GM21528 (cell line): ENCODE measurements at regions not wholly inside any gene's neighbourhood (a gene's known extent, or its start where the extent isn't known, plus 50 kb on each side); places are given as distances from the start of the nearest gene placed in this dataset.
"Not testable (repeated sequence)": the region's sequence is repeated elsewhere in the genome, so short reads cannot be mapped to it uniquely, and the experiment has no call there.

Experiments
- ATAC-seq: cut with Tn5 transposase; IDR thresholded peaks from one replicate; pipeline ENCODE4 v1.9.1; 2021; ENCODE audit warnings: mild to moderate bottlenecking, moderate library complexity; ENCODE audit not compliant: unreplicated experiment, low FRiP score

GRCh38 chr7:73176813-73177212 is 91.0 kb upstream of the SPDYE9 start:
- not testable (repeated sequence) for ATAC-seq

GRCh38 chr7:73175322-73175721 is 89.5 kb upstream of the SPDYE9 start:
- ATAC-seq, result not testable (repeated sequence)

- ATAC-seq, result not testable (repeated sequence)
Measured at GRCh38 chr7:73170902-73171301, 85.1 kb upstream of the SPDYE9 start.

DNA sequence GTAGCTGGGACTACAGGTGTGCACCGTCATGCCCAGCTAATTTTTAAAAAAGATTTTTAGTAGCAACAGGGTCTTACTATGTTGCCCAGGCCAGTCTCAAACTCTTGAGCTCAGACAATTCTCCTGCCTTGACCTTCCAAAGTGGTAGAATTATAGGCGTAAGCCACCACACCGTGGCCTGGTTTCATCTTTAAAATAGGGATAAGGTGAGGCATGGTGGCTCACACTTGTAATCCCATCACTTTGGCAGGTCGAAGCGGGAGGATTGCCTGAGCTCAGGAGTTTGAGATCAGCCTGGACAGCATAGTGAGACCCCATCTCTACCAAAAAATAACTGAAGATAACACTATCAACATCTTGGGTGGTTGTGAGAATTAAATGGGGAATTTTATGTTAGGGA is 84.6 kb upstream of the SPDYE9 start:
- not testable (repeated sequence) for ATAC-seq

DNA sequence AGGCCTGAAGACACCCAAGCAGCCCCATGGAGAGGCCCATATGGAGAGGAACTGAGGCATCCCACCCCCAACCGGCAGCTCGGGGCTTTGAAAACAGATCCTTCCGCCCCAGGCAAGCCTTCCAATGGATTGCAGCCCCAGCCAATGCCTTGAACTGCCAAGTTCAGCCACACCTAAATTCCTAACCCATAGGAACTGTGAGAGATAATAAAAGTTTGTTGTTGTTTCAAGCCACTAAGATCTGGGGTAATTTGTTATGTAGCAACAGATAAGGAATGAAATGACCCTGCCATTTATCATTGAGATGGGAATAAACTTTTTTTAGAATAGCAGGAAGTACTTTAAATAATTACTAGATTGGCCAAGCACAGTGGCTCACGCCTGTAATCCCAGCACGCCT is 80.3 kb upstream of the SPDYE9 start:
- ATAC-seq, result not testable (repeated sequence)

GRCh38 chr7:73162680-73163079 is 76.8 kb upstream of the SPDYE9 start:
- not testable (repeated sequence) for ATAC-seq

- ATAC-seq, result not testable (repeated sequence)
Measured at GRCh38 chr7:73161727-73162126, 75.9 kb upstream of the SPDYE9 start.

GRCh38 chr7:73157169-73157661 is 71.4 kb upstream of the SPDYE9 start:
- ATAC-seq, result not testable (repeated sequence)

DNA sequence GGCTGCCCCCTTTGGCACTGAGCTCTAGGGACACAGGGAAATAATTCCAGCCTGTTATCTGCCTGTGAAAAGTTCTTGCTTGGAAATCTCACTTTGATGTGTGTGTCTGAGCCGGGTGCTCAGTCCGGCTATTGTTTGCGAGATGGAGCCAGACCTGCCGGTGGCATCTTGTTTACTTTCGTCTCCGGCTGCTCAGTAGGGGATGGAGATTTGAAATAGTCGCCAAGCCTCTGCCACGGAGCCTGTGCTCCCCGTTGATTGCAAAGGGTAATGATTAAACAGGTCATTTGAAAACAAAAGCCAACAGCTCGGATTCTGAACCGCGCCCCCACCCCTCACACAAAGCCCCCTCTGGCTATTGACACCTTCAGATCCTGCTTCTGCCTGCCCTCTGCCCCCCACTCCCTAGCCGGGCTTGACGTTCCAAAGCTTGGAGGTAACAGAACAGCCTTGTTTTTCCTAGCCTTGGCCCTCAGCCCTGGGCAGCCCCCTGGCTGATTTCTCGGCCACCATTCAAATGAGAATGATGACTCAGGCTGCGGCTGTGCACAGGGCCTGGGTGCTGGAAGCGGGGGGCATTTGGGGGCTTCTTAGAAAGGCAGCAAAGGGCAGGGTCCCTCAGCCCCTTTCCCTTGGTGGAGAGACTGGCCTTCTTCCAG is 70.8 kb upstream of the SPDYE9 start:
- not testable (repeated sequence) for ATAC-seq

DNA sequence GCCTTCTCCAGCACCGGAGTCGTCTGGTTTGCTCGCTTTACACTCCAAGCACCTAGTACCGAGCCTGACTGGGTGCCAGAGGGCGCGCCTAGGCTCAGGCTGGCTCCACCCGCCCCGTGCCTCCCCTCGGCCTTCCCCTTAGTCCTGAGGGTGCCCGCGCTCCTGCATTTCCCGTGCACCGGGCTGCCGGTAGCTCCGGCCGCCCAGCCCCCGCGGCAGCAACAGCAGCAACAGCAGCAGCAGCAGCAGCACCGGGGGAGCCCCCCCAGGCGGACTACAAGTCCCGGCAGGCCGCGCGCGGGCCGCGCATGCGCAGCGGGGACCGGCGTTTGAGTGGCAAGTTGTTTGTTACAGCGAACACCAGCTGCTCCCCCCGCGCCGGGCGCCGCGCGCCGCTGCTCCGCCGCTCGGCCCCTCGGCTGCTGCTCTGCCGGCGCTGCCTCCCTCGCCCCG is 68.8 kb upstream of the SPDYE9 start:
- peak; percentile 64 for ATAC-seq

DNA sequence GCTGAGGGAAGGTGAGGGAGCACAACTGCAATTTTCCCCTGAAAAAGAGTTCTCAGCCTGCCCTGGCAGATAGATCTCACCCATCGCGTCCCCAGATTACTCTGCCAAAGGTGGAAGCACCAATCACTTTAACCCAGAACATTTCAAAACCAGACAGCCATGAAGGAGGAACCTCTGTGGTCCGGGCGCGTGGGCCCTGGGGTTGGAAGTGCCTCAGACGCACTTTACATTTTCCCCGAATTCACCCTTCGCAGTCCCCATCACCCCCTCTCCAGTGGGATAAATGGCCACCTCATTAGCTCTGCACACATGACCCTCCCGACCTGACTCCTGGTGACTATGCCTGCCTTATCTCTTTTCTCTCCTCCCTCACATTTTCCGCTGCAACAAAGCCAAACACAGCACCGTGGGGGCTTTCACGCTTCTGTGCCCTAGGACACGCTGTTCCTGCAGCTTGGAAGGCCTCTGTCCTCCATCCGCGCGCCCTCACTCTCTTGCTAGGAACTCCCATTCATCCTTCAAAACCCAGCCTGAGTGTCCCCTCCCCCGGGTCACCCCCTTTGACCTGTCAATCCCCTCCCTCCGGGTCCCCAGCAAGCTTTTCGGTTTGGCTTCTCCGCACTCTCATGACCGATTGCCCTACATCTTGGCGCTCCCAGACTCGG is 68.2 kb upstream of the SPDYE9 start:
- not testable (repeated sequence) for ATAC-seq

DNA sequence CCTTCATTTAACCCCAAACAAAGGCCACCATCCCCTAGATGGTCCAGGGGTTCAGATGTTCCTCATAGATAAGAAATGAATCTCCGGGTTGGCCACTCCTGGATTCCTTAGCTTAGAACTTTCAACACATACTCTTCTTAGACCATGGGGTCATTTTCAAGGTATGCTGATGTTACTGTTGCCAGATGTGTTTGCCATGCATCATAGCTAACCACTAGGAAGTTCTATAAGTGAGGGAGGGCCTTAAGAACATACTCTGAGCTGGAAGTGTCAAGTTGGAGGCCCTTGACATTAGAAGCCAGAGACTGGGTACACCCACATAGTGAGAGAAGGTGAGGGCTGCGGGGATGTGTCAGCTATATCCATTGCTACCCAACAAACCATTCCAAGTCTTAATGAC is 62.7 kb upstream of the SPDYE9 start:
- not testable (repeated sequence) for ATAC-seq

DNA sequence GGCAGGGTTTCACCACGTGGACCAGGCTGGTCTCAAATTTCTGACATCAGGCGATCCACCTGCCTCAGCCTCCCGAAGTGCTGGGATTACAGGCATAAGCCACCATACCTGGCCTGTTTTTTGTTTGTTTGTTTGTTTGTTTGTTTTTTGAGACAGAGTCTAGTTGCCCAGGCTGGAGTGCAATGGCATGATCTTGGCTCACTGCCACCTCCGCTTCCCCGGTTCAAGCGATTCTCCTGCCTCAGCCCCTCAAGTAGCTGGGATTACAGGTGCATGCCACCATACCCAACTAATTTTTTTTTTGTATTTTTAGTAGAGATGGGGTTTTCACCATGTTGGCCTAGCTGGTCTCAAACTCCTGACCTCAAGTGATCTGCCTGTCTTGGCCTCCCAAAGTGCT is 61.8 kb upstream of the SPDYE9 start:
- ATAC-seq, result not testable (repeated sequence)

GRCh38 chr7:73143993-73144392 is 58.2 kb upstream of the SPDYE9 start:
- ATAC-seq, result not testable (repeated sequence)

- ATAC-seq, result not testable (repeated sequence)
Measured at GRCh38 chr7:73137922-73138321, 52.1 kb upstream of the SPDYE9 start.
